ENCODE measurements at regions not wholly inside any gene's neighbourhood (a gene's known extent, or its start where the extent isn't known, plus 50 kb on each side); places are given as distances from the start of the nearest gene placed in this dataset.

GRCh38 chr1:229213797-229214196 is 57.1 kb upstream of the RAB4A start:
- no peak for TF ChIP-seq CTCF (conservative IDR thresholded peaks at IDR 0.05)
- TF ChIP-seq ZFX (IDR thresholded peaks at IDR 0.05) = no peak

Data from C4-2B (cell line).